Neuronal stem cell (in vitro differentiated cells): ENCODE measurements at regions not wholly inside any gene's neighbourhood (a gene's known extent, or its start where the extent isn't known, plus 50 kb on each side); places are given as distances from the start of the nearest gene placed in this dataset.

ENCODE experiments used
- DNase-seq: peaks from one replicate; pipeline ENCODE4 v3.0.0-alpha.2; 2013; ENCODE audit warnings: low spot score
- H2AFZ ChIP-seq: one replicate; pipeline ENCODE4 v1.6.1; 2013; ENCODE audit warnings: mild to moderate bottlenecking, low read length, inconsistent platforms
- H2AK5ac ChIP-seq: 2 replicates; pipeline ENCODE4 v1.6.1; 2013; ENCODE audit warnings: low read depth, mild to moderate bottlenecking, inconsistent platforms, low read length, moderate library complexity, mixed read lengths
- H2BK120ac ChIP-seq: 2 replicates; pipeline ENCODE4 v1.6.1; 2013; ENCODE audit warnings: low read depth, mild to moderate bottlenecking, inconsistent platforms, low read length, moderate library complexity, mixed read lengths
- H2BK12ac ChIP-seq: one replicate; pipeline ENCODE4 v1.6.1; 2013; ENCODE audit warnings: low read length, inconsistent platforms
- H2BK15ac ChIP-seq: 2 replicates; pipeline ENCODE4 v1.6.1; 2013; ENCODE audit warnings: mild to moderate bottlenecking, low read length, inconsistent platforms, mixed read lengths
- H2BK5ac ChIP-seq: one replicate; pipeline ENCODE4 v1.6.1; 2013; ENCODE audit warnings: inconsistent platforms, mild to moderate bottlenecking, low read length, moderate library complexity
- H3K14ac ChIP-seq: one replicate; pipeline ENCODE4 v1.6.1; 2013; ENCODE audit warnings: low read length, inconsistent platforms
- H3K18ac ChIP-seq: 2 replicates; pipeline ENCODE4 v1.6.1; 2013; ENCODE audit warnings: low read length, inconsistent platforms
- H3K23ac ChIP-seq: 2 replicates; pipeline ENCODE4 v1.6.1; 2013; ENCODE audit warnings: low read depth, mild to moderate bottlenecking, mixed read lengths, low read length, inconsistent platforms; ENCODE audit not compliant: poor library complexity
- H3K27ac ChIP-seq: replicated peaks from 3 replicates; pipeline ENCODE4 v1.5.1; 2013; ENCODE audit warnings: low read length, inconsistent platforms
- H3K27me3 ChIP-seq, 3 experiments: 2 replicates each; pipeline ENCODE4 v1.6.1; 2013; ENCODE audit warnings: low read length in 3 of 3, mild to moderate bottlenecking in 2 of 3, inconsistent platforms in 1 of 3, low read depth in 1 of 3, mixed read lengths in 1 of 3, moderate library complexity in 1 of 3; ENCODE audit not compliant: control insufficient read depth in 3 of 3, insufficient read depth in 3 of 3
- H3K36me3 ChIP-seq, 2 donors: replicated peaks in 1 of 2; 2 replicates each; pipeline ENCODE4 v1.6.1; 2013; ENCODE audit warnings: low read length in 2 of 2; ENCODE audit not compliant: control insufficient read depth in 2 of 2, insufficient read depth in 2 of 2
- H3K4ac ChIP-seq: 2 replicates; pipeline ENCODE4 v1.6.1; 2013; ENCODE audit warnings: inconsistent platforms, mild to moderate bottlenecking, low read length, moderate library complexity
- H3K4me1 ChIP-seq, 2 donors: 1 replicate in 1 of 2; 2 replicates in 1 of 2; pipeline ENCODE4 v1.6.1; 2013; ENCODE audit warnings: low read length in 2 of 2, low read depth in 1 of 2; ENCODE audit not compliant: control insufficient read depth in 2 of 2, insufficient read depth in 1 of 2
- H3K4me2 ChIP-seq: one replicate; pipeline ENCODE4 v1.6.1; 2013; ENCODE audit warnings: mild to moderate bottlenecking, low read length, inconsistent platforms; ENCODE audit not compliant: insufficient read depth, poor library complexity, severe bottlenecking
- H3K4me3 ChIP-seq, 2 donors: 2 replicates each; pipeline ENCODE4 v1.5.1; 2013; ENCODE audit warnings: low read length in 2 of 2, mild to moderate bottlenecking in 2 of 2, inconsistent platforms in 1 of 2, moderate library complexity in 1 of 2
- H3K79me1 ChIP-seq: one replicate; pipeline ENCODE4 v1.6.1; 2013; ENCODE audit warnings: low read depth, mild to moderate bottlenecking, inconsistent platforms, low read length, moderate library complexity
- H3K9ac ChIP-seq: one replicate; pipeline ENCODE4 v1.6.1; 2013; ENCODE audit warnings: mild to moderate bottlenecking, low read depth, low read length, inconsistent platforms; ENCODE audit not compliant: poor library complexity
- H3K9me3 ChIP-seq, 2 donors: replicated peaks in 1 of 2; 2 replicates each; pipeline versions ENCODE3 to v1.6.1; 2013; ENCODE audit warnings: low read length in 2 of 2, mild to moderate bottlenecking in 2 of 2, inconsistent platforms in 1 of 2, low read depth in 1 of 2, mixed read lengths in 1 of 2, moderate library complexity in 1 of 2; ENCODE audit not compliant: control insufficient read depth in 2 of 2, insufficient read depth in 1 of 2
- H4K8ac ChIP-seq: one replicate; pipeline ENCODE4 v1.6.1; 2013; ENCODE audit warnings: low read depth, mild to moderate bottlenecking, inconsistent platforms, low read length, moderate library complexity
- H4K91ac ChIP-seq: one replicate; pipeline ENCODE4 v1.6.1; 2013; ENCODE audit warnings: low read length, low read depth, mild to moderate bottlenecking, inconsistent platforms; ENCODE audit not compliant: poor library complexity
- WGBS, 2 donors: extraction: QIAGEN DNeasy Blood & Tissue Kit; methylation state at CpG; one replicate each; pipeline ENCODE4 v1.1.7; 2013; ENCODE audit warnings: missing lambda C conversion rate in 2 of 2, mixed read lengths in 1 of 2; ENCODE audit not compliant: insufficient read length in 2 of 2, insufficient replicate concordance in 1 of 2; ENCODE audit errors: extremely low coverage in 2 of 2; 5-methylcytosine and 5-hydroxymethylcytosine counted together

DNA sequence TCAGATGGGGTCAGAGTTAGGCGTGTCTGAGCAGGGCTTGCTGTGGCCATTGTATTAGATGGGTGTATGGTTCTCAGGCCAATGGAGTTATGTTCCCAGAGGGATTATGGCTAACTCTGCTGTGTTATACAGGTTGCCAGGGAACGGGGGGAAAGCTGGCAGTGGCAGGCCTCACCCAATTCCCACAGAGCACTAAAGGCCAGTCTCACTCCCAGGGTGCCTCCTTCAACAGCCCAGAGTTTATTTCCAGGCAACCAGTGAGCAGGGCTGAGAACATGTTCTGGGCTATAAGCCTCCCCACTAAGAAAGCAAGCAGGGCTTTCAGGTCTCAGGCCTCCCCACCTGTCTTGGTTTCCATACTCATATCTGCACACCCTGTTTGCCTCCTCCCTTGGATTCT, 597.9 kb downstream of the ZNF608 start:
- H3K4me2 ChIP-seq = no peak overlapping the region
- DNase-seq = no peak
- no peak overlapping the region for H3K23ac ChIP-seq
- no peak overlapping the region for H3K27ac ChIP-seq
- H2BK5ac ChIP-seq = no peak overlapping the region
- no peak overlapping the region for H4K91ac ChIP-seq
- H2AFZ ChIP-seq = no peak overlapping the region
- no peak overlapping the region for H3K18ac ChIP-seq
- H3K4me3 ChIP-seq = no peak overlapping the region
- no peak overlapping the region for H2AK5ac ChIP-seq
- H3K27me3 ChIP-seq = no peaks in the 10 kb centered on the region
- no CpG with 5 or more reads among the region's 2 CpGs for WGBS, 2 donors
- H3K9me3 ChIP-seq = peaks cover 0 to 6% of the 10 kb centered on the region in 2 donors
- H3K14ac ChIP-seq = no peak overlapping the region
- no peak overlapping the region for H3K9ac ChIP-seq
- no peak overlapping the region for H2BK12ac ChIP-seq
- H3K79me1 ChIP-seq = no peaks in the 10 kb centered on the region
- no peak overlapping the region for H2BK120ac ChIP-seq
- no peak overlapping the region for H3K4ac ChIP-seq
- H3K36me3 ChIP-seq = no peaks in the 10 kb centered on the region
- H2BK15ac ChIP-seq = no peak overlapping the region
- H3K4me1 ChIP-seq = no peaks in the 10 kb centered on the region
- H4K8ac ChIP-seq = no peak overlapping the region

DNA sequence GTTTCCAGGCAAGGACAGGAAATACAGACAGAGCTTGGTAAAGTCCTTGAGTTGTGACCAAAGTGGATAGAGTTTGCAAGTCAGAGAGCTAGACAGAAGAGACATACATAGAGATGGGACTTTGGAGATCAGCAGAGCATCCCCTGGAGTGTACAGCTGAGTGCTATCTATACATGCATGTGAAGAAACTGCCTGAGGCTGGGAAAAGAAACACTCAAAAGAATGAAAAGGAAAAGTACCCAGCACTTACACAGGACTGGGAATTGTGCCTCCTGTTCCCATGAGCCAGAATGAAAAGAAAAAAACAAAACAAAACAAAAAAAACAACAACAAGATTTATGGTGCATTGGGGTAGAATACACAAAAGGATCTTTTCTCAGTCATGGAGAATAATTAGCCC, 606.4 kb downstream of the ZNF608 start:
- Histone ChIP-seq H3K9me3 (peaks cover 0 to 23% of the 10 kb centered on the region in 2 donors), H4K91ac (no peak overlapping the region), H3K27ac (no peak overlapping the region), H3K4me1 (no peaks in the 10 kb centered on the region), H2AFZ (peak overlapping the region; percentile 48), H3K79me1 (no peaks in the 10 kb centered on the region), H2AK5ac (no peak overlapping the region), H3K18ac (no peak overlapping the region), H3K9ac (no peak overlapping the region), H3K4me2 (no peak overlapping the region), H2BK15ac (no peak overlapping the region), H3K4me3 (no peak overlapping the region), H3K27me3 (no peaks in the 10 kb centered on the region), H3K36me3 (no peaks in the 10 kb centered on the region), H3K4ac (no peak overlapping the region), H2BK5ac (no peak overlapping the region), H2BK120ac (no peak overlapping the region), H2BK12ac (no peak overlapping the region), H3K23ac (no peak overlapping the region), H4K8ac (no peak overlapping the region), H3K14ac (no peak overlapping the region)
- DNase-seq = no peak

DNA sequence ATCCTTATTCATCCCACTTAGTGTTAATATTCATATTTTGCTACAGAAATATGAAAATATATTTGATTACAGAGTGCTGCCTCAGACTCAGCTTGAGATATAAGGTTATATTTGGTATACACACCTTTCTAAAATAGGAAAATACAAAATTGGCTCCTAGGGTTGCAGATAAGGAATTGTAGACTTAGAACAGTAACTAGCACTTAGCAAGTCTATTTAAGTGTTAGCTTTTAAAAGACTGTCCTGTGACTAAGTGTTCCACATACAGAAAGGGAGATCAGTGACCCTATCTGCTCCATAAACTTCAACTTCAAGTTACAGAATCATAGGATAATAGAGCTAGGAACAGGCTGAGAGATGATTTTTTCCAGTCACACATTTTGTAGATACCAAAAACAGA, 607.0 kb downstream of the ZNF608 start:
- Histone ChIP-seq H3K36me3 (no peaks in the 10 kb centered on the region), H3K9ac (no peak overlapping the region), H2BK12ac (no peak overlapping the region), H3K9me3 (peaks cover 0 to 23% of the 10 kb centered on the region in 2 donors), H3K79me1 (no peaks in the 10 kb centered on the region), H3K4ac (no peak overlapping the region), H3K4me2 (no peak overlapping the region), H4K8ac (no peak overlapping the region), H2BK120ac (no peak overlapping the region), H3K4me1 (no peaks in the 10 kb centered on the region), H2BK15ac (no peak overlapping the region), H3K27me3 (no peaks in the 10 kb centered on the region), H2AK5ac (no peak overlapping the region), H3K4me3 (no peak overlapping the region), H3K14ac (no peak overlapping the region), H2AFZ (no peak overlapping the region), H3K18ac (no peak overlapping the region), H2BK5ac (no peak overlapping the region), H3K27ac (no peak overlapping the region), H4K91ac (no peak overlapping the region), H3K23ac (no peak overlapping the region)
- DNase-seq = no peak

DNA sequence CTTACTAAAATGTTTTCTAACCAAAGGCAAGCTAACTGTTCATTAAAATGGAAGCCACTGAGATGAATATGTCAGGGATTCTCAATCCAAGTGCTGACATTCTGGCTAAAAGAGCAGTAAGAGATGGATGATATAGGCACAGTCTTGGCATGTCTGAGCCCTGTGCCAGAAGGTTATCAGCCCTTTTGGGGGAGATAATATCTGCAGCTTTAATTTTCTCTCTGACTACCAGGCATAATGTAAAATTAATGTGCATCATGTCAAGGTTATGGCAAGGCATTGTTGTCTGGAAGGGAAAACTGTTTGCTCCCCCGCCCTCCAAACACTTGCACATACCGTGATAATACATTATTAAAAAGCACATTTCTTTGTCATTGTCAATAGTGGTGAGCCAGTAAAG, 609.8 kb downstream of the ZNF608 start:
- Histone ChIP-seq H3K9ac (no peak overlapping the region), H4K8ac (no peak overlapping the region), H2AFZ (no peak overlapping the region), H4K91ac (no peak overlapping the region), H2BK12ac (no peak overlapping the region), H2BK15ac (no peak overlapping the region), H2AK5ac (no peak overlapping the region), H3K27ac (no peak overlapping the region), H3K27me3 (no peaks in the 10 kb centered on the region), H3K79me1 (no peaks in the 10 kb centered on the region), H3K14ac (no peak overlapping the region), H3K9me3 (peaks cover 0 to 14% of the 10 kb centered on the region in 2 donors), H3K23ac (no peak overlapping the region), H3K4me2 (no peak overlapping the region), H3K4ac (no peak overlapping the region), H3K4me3 (no peak overlapping the region), H3K4me1 (peaks cover 0 to 6% of the 10 kb centered on the region in 2 donors), H3K36me3 (no peaks in the 10 kb centered on the region), H2BK5ac (no peak overlapping the region), H2BK120ac (no peak overlapping the region), H3K18ac (no peak overlapping the region)
- WGBS, 2 donors = no CpG with 5 or more reads among the region's 2 CpGs
- DNase-seq = no peak
